ENCODE measurements at regions not wholly inside any gene's neighbourhood (a gene's known extent, or its start where the extent isn't known, plus 50 kb on each side); places are given as distances from the start of the nearest gene placed in this dataset.

- DNase-seq (ENCODE audit: low read depth) = no peak
Observed at GRCh38 chr9:99366183-99366582, 144.1 kb downstream of the SEC61B start.

- no peak for DNase-seq (ENCODE audit: low read depth)
Observed at GRCh38 chr9:99366621-99367020, 144.5 kb downstream of the SEC61B start.

- DNase-seq (ENCODE audit: low read depth) = no peak
Observed at GRCh38 chr9:99368341-99369326, 146.6 kb downstream of the SEC61B start.

- DNase-seq (ENCODE audit: low read depth) = no peak
Observed at GRCh38 chr9:99369327-99369722, 147.2 kb downstream of the SEC61B start.

- DNase-seq (ENCODE audit: low read depth) = no peak
Observed at GRCh38 chr9:99370376-99370775, 148.3 kb downstream of the SEC61B start.

- no peak for DNase-seq (ENCODE audit: low read depth)
Observed at GRCh38 chr9:99371376-99371775, 149.3 kb downstream of the SEC61B start.

GRCh38 chr9:99373912-99374311 lies 151.8 kb downstream of the SEC61B start:
- DNase-seq (ENCODE audit: low read depth) = no peak

GRCh38 chr9:99374793-99375192 lies 152.7 kb downstream of the SEC61B start:
- no peak for DNase-seq (ENCODE audit: low read depth)

- DNase-seq (ENCODE audit: low read depth) = no peak
Observed at GRCh38 chr9:99375481-99375880, 153.4 kb downstream of the SEC61B start.

GRCh38 chr9:99377790-99378775 lies 156.0 kb downstream of the SEC61B start:
- DNase-seq (ENCODE audit: low read depth) = peak; percentile 39

GRCh38 chr9:99383536-99383935 lies 161.5 kb downstream of the SEC61B start:
- no peak for DNase-seq (ENCODE audit: low read depth)

GRCh38 chr9:99385215-99385614 lies 163.1 kb downstream of the SEC61B start:
- no peak for DNase-seq (ENCODE audit: low read depth)

GRCh38 chr9:99385814-99386279 lies 163.8 kb downstream of the SEC61B start:
- DNase-seq (ENCODE audit: low read depth) = no peak

- no peak for DNase-seq (ENCODE audit: low read depth)
Observed at GRCh38 chr9:99387431-99387830, 165.3 kb downstream of the SEC61B start.

GRCh38 chr9:99389087-99390033 lies 167.3 kb downstream of the SEC61B start:
- DNase-seq (ENCODE audit: low read depth) = no peak

GRCh38 chr9:99391937-99392594 lies 170.0 kb downstream of the SEC61B start:
- DNase-seq (ENCODE audit: low read depth) = no peak

- DNase-seq (ENCODE audit: low read depth) = no peak
Observed at GRCh38 chr9:99392986-99393385, 170.9 kb downstream of the SEC61B start.

GRCh38 chr9:99393993-99394392 lies 171.9 kb downstream of the SEC61B start:
- DNase-seq (ENCODE audit: low read depth) = no peak

- no peak for DNase-seq (ENCODE audit: low read depth)
Observed at GRCh38 chr9:99398241-99398640, 176.2 kb downstream of the SEC61B start.

- no peak for DNase-seq (ENCODE audit: low read depth)
Observed at GRCh38 chr9:99399474-99399873, 177.4 kb downstream of the SEC61B start.

Measured in GM04503 (cell line).